HG03066 (cell line): ENCODE measurements at regions not wholly inside any gene's neighbourhood (a gene's known extent, or its start where the extent isn't known, plus 50 kb on each side); places are given as distances from the start of the nearest gene placed in this dataset.

Experiments used
- ATAC-seq: cut with Tn5 transposase; IDR thresholded peaks from one replicate; pipeline ENCODE4 v1.9.1; 2021; ENCODE audit warnings: low read depth; ENCODE audit not compliant: unreplicated experiment

- no peak for ATAC-seq
Observed at GRCh38 chrX:20884565-20884964, 489.7 kb upstream of the CNKSR2 start.

- ATAC-seq: no peak
Observed at GRCh38 chrX:20863649-20864048, 510.6 kb upstream of the CNKSR2 start.

- no peak for ATAC-seq
Observed at GRCh38 chrX:20861113-20861512, 513.1 kb upstream of the CNKSR2 start.

GRCh38 chrX:20857746-20858145 lies 516.5 kb upstream of the CNKSR2 start:
- no peak for ATAC-seq

- no peak for ATAC-seq
Observed at GRCh38 chrX:20838477-20838876, 535.7 kb upstream of the CNKSR2 start.

- ATAC-seq: no peak
Observed at GRCh38 chrX:20829665-20830491, 544.3 kb upstream of the CNKSR2 start.

- no peak for ATAC-seq
Observed at GRCh38 chrX:20825984-20826383, 548.2 kb upstream of the CNKSR2 start.

GRCh38 chrX:20803971-20804370 lies 537.3 kb upstream of the RPS6KA3 start:
- no peak for ATAC-seq

GRCh38 chrX:20802036-20802435 lies 535.3 kb upstream of the RPS6KA3 start:
- no peak for ATAC-seq

- ATAC-seq: no peak
Observed at GRCh38 chrX:20796450-20796849, 529.7 kb upstream of the RPS6KA3 start.

GRCh38 chrX:20789103-20789502 lies 522.4 kb upstream of the RPS6KA3 start:
- no peak for ATAC-seq

- no peak for ATAC-seq
Observed at GRCh38 chrX:20767346-20767745, 500.6 kb upstream of the RPS6KA3 start.

GRCh38 chrX:20756585-20756984 lies 489.9 kb upstream of the RPS6KA3 start:
- ATAC-seq: no peak

- no peak for ATAC-seq
Observed at GRCh38 chrX:20753076-20753475, 486.4 kb upstream of the RPS6KA3 start.

GRCh38 chrX:20746690-20747089 lies 480.0 kb upstream of the RPS6KA3 start:
- ATAC-seq: no peak

GRCh38 chrX:20743046-20743445 lies 476.3 kb upstream of the RPS6KA3 start:
- ATAC-seq: no peak

- no peak for ATAC-seq
Observed at GRCh38 chrX:20742106-20742505, 475.4 kb upstream of the RPS6KA3 start.

GRCh38 chrX:20740443-20740842 lies 473.7 kb upstream of the RPS6KA3 start:
- ATAC-seq: no peak

- ATAC-seq: no peak
Observed at GRCh38 chrX:20739038-20739745, 472.5 kb upstream of the RPS6KA3 start.

- no peak for ATAC-seq
Observed at GRCh38 chrX:20729416-20729815, 462.7 kb upstream of the RPS6KA3 start.

- no peak for ATAC-seq
Observed at GRCh38 chrX:20727447-20727846, 460.7 kb upstream of the RPS6KA3 start.
